ENCODE measurements at regions not wholly inside any gene's neighbourhood (a gene's known extent, or its start where the extent isn't known, plus 50 kb on each side); places are given as distances from the start of the nearest gene placed in this dataset.
"Not testable (repeated sequence)": the region's sequence is repeated elsewhere in the genome, so short reads cannot be mapped to it uniquely, and the experiment has no call there.

DNA sequence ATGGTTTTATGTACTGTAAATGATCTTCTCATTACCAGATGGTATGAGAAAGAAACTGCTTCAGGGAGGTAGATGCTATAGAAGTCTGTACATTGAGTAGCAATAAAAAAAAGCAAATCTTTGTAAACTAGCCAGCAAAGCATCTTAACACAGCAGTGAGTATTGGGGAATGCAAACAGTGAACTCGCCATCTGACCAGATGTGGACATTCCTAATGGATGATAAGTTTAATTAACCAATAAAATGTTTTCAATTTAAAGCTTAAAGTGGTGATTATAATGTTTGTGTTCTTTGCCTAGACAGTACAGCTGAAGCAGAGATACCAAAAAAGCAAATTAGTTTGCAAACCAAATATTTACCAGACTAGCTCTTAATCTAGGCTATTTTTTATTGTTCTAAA is 1144.2 kb downstream of the FAT4 start:
- intact Hi-C loops (cut with DNase I): no loop called here
- no peak for DNase-seq (ENCODE audit: low spot score)
- no peak for ATAC-seq

DNA sequence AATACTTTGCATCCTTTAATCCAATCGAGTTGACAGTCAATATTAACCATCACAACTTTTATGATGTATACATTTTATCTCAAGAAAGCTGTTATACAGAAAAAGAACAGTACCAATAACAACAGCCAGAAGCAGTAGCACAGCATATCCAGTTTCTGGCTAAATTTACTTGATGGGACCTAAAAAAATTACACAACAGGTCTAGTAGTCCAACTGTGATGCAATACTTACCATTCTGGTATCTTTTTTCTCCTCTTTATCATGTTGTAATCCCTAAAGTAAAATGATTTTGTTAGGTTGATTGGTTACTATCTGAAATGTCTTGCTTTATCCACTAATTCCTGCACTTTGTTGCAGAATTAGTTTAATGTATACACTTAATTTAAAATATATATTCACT is 1150.6 kb downstream of the FAT4 start:
- DNase-seq (ENCODE audit: low spot score): no peak
- ATAC-seq: no peak
- intact Hi-C loops (cut with DNase I): no loop called here

DNA sequence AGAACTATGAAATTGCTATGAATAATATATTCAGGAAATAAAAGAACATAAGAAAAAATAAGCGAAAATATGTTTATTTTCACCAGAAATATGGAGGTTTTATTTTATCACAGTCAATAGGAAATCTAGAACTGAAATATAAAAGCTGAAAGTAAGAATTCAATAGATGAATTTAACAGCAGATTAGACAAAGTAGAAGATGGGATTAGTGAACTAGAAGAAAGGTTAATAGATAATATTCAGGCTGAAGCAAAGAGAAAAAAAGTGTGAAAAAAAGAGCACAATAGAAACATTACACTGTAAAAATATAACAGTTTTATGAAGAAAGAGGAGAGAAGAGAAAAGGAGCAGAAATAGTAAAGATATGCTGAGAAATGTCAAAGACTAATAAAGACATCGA is 1152.1 kb downstream of the FAT4 start:
- no peak for DNase-seq (ENCODE audit: low spot score)
- ATAC-seq: no peak
- intact Hi-C loops (cut with DNase I): no loop called here

DNA sequence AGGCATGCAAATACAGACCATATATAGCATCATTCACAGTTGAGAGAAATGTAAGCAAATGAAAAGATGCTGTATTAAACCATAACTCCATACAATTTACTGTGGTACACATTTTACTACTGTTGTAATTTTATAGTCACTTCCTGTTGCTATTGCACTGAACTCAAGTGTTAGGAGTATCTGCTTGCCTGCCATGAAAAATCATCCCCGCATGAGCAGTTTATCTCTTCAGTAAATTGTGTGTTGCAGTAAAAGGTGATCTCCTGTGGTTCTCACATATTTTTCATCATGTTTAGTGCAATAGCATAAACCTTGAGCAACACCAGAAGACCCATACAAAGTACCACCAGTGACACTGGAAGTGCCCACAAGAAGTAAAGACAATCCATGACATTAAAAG is 1153.4 kb downstream of the FAT4 start:
- intact Hi-C loops (cut with DNase I): no loop called here
- ATAC-seq (no peak), DNase-seq (ENCODE audit: low spot score) (no peak)

DNA sequence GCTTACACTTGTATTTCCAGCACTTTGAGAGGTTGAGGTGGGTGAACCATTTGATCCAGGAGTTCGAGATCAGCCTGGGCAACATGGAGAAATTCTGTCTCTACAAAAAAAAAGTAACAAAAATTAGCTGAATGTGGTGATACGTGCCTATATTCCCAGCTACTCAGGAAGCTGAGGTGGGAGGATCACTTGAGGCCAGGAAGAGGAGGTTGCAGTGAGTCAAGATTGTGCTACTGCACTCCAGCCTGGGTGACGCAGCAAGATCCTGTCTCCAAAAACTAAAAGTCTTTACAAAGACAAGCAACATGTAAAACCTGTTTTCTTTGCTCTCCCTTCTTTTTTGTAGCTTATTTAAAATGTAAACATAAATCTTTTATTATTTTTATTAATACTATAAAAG is 1156.1 kb downstream of the FAT4 start:
- no peak for DNase-seq (ENCODE audit: low spot score)
- intact Hi-C loops (cut with DNase I): no loop called here
- ATAC-seq: no peak

DNA sequence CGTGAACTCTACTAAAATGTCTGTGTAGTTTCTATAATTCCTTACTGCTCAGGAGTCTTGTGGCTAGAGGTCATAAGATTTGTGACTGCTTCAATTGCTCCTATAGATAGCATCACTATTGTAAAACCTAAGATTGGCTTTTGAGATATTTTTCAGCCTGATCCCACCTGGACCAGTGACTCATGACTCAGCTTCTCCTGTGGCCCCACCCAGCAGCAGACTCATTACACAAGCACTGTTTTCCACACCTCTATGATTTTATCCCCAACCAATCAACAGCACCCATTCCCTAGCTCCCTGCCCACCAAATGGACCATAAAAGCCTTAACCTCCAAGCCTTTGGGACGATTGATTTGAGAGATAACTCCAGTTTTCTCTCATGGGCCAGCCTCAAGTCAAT is 1157.0 kb upstream of the INTU start:
- DNase-seq (ENCODE audit: low spot score): no peak
- ATAC-seq: no peak
- intact Hi-C loops (cut with DNase I): no loop called here

DNA sequence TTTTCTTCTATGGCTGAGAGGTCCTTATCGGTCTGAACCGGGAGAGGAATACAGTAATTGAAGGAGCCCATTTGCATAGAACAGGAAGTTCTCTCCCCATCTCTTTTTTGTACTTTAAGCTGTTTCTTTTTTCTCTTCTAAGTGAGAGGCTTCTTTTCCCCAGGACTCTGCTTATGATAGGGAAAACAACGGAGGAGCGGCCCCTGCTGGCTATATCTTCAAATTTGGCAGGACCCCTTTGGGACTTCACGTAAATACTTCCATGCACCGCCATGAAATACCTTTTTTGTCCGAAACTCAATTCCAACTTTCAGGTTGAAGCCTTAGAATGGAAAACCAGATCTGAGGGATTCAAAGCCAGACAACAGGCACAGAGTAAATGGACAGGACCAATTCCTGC is 1153.0 kb upstream of the INTU start:
- intact Hi-C loops (cut with DNase I): no loop called here
- DNase-seq (ENCODE audit: low spot score) (no peak), ATAC-seq (no peak)

DNA sequence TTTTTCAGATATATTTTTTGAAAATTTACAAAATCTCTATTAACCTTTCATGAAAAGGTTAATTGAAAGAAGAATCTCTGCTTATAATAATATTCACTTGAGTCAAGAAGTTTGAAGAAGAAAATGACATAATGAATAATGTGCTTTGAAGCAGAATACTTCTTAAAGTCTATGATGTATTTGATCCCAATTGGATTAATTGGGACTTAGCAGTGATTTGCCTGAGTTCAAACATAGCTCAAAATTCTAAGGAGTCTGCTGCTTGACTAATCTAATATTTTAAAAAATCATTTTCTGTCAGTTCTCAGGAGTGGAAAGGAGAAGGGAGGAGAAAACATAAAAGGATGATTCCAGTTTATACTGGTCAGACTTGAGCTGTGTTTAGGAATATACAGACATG is 1150.4 kb upstream of the INTU start:
- no peak for DNase-seq (ENCODE audit: low spot score)
- intact Hi-C loops (cut with DNase I): no loop called here
- ATAC-seq: no peak

DNA sequence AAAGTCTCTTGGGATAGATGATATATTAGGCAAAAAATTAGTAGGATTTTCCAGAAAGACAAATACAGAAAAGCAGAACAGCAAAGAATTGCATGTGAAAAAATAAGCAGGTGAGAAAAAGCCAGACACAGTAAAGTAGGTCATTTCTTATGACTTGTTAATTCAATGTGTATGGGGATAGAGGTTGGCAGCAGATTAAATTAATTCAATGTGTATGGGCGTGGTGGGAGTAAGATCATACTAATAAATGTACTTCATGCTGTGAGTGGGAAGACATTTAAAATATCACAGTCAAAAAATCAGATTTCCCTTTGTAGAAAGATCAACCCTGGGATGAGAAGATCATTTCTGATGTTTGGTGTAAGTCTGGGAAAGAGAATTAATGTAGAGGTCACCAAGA is 1146.4 kb upstream of the INTU start:
- DNase-seq (ENCODE audit: low spot score) (no peak), ATAC-seq (no peak)
- intact Hi-C loops (cut with DNase I): no loop called here

DNA sequence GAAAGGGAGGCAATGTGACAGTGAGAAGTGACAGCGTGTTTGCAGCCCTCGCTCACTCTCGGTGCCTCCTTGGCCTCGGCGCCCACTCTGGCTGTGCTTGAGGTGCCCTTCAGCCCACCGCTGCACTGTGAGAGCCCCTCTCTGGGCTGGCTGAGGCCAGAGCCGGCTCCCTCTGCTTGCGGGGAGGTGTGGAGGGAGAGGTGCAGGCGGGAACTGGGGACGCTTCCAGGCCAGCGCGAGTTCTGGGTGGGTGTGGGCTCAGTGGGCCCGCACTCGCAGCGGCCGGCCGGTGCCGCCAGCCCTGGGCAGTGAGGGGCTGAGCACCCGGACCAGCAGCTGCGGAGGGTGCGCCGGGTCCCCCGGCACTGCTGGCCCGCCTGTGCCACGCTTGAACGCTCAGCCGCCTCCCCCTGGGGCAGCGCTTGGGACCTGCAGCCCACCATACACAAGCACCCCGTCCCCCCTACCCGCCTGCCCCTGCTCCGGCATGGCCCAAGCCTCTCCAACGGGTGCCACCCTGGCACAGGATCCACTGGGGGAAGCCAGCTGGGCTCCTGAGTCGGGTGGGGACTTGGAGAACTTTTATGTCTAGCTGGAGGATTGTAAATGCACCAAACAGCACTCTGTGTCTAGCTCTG is 1142.8 kb upstream of the INTU start:
- intact Hi-C loops (cut with DNase I): no loop called here
- no peak for ATAC-seq
- DNase-seq (ENCODE audit: low spot score): no peak

DNA sequence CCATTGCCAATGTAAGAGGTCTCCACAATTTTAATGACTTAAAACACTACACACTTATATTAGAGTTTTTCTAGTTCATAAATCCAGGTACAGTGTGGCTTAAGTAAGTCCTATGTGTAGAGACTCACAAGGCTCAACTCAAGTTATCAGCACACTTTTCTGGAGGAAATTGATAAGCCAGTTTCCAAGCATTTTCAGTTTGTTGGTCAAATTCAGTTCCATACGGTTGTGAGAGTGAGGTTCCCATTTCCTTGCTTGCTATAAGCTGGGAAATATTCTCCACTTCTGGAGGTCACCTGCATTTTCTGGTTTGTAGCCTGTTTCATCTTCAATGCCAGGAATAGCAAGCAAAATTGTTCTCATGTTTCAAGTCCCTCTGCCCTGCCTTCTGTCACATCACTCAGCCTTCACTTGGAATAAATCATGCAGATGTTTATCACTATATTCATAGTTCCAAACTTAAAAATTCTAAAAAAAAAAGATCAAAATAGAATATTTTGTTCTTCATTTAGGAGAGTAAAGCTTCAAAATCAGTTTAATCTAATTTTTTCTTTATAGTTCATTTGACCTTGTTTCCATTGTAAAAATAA is 1137.5 kb upstream of the INTU start:
- no peak for ATAC-seq
- DNase-seq (ENCODE audit: low spot score): no peak
- intact Hi-C loops (cut with DNase I): no loop called here

DNA sequence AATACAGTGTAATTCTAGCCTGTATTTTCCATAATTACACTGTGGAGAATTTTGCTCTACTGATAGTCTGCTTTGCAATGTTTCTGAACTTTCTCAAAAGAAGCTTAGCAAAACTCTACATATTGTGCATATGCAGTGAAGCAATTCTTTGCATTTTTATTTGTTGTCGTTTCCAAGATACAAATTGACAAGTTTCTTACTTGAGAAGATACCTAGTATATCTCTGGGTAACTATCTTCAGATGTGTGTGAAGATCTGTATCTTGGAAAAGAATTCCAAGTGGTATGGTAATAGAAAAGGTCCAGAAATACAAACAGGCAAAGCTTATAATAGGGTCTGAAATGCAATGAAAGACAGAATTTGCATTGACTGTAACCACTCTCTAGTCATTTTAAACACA is 1119.8 kb upstream of the INTU start:
- no peak for ATAC-seq
- DNase-seq (ENCODE audit: low spot score): no peak
- intact Hi-C loops (cut with DNase I): no loop called here

DNA sequence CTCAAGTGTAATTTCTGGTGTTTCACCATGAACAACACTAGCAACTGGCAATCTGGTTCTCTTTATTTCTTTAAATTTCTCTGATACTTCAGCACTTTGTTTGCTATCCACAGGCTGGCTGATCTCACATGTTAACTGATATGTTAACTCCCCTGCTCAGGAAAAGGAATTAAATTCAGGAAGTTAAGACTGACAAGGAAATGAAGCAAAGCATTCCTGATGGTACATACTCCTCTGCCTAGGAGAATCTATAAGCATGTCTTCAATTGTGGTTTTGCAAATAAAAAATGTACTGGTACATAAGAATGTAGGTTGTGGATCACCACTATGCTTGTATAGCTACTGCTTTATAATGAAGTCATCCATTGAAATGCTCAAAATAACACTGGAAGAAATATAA is 1119.2 kb upstream of the INTU start:
- intact Hi-C loops (cut with DNase I): no loop called here
- no peak for DNase-seq (ENCODE audit: low spot score)
- no peak for ATAC-seq

DNA sequence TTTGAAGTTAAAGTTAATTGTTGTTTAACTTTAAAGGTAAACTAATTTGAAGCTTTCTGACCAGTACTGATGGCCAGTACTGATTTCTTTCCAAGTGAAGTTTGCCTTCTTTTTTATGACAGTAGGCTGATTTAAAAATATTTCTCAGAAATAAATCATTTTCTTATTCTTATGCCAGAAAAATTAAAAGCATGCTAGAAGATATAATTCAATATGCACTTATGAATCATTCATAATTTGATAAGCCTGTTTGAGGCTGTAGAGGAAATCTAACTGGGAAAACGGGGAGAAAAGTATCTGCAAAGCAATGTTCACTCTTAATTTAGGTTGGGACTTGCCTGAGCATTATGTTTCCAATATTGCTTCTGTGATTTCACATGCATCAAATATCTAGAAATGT is 1112.0 kb upstream of the INTU start:
- DNase-seq (ENCODE audit: low spot score) (no peak), ATAC-seq (no peak)
- intact Hi-C loops (cut with DNase I): no loop called here

DNA sequence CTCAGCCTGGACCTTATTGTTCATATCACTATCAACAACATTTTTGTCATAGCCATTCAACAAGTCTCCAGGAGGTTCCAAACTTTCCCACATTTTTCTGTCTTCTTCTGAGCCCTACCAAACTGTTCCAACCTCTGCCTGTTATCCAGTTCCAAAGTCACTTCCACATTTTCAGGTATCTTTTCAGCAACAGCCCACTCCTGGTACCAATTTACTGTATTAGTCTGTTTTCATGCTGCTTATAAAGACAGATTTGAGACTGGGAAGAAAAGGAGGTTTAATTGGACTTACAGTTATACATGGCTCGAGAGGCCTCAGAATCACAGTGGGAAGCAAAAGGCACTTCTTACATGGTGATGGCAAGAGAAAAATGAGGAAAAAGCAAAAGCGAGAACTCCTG is 1107.4 kb upstream of the INTU start:
- intact Hi-C loops (cut with DNase I); ATAC-seq: not testable (repeated sequence)

DNA sequence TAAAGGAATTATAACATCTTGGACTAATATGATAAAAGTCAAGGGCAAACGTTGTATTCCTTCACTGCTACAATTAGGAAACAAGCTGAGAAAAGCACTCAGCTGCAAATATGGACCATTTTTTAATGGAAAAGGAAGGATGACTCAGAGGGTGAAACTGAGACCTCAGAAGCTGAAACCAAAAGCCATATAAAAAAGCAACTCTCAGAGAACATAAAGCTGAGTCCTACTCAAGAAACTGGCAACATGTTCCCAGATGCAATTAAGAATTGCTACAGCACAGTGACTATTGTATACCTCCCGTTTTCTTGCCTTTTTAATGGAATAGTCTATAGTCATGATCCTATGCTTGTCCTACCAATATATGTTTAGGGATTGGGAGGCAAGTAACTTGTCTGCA is 1106.4 kb upstream of the INTU start:
- DNase-seq (ENCODE audit: low spot score) (no peak), ATAC-seq (no peak)
- intact Hi-C loops (cut with DNase I): no loop called here

More for the DNA sequence above, 1107.4 kb upstream of the INTU start:
- DNase-seq (ENCODE audit: low spot score): not testable (repeated sequence)

DNA sequence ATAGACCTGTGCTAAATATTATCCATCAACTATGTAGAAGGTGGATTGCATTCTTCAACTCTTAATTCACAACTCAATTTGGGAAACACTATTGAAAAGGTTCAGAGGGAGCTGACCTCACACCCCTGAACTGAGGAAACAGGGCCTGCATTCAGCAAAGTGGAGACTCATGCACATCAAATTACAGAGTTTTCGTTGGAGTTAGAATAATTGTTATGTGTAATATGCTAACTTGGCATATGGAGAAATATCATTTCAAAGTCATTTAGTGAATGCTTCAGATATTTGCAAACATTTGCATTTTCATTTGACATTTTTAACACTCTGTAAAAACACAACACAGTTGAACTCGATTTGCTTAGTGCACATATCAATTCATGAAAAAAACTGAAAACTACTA is 1102.8 kb upstream of the INTU start:
- ATAC-seq (no peak), DNase-seq (ENCODE audit: low spot score) (no peak)
- intact Hi-C loops (cut with DNase I): no loop called here

DNA sequence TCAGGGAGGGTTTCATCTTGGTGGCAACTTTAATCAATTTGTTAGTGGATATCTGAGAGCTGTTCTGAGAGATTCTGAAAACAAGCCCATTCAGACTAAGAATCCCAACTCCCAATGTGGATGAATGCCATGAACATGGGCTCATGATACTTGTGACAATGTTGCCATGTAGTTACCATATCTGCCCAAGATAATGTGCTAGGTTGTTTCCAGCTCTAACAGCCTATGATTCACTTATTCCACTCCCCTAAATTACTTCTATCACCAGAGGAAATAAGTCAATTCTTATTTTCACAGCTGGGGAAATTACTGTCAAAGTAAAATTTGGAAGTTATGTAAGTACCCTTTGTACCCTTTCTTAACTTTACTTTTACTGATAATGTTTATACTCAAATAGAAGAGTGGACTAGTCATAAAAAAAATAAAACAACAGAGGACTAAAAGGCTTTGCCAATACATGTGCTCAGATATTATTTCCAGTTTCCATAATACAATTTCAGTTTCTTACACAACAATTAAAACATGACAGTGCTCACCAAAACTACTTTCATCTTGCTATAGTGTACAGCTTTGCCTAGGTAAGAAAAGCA is 1101.7 kb upstream of the INTU start:
- no peak for DNase-seq (ENCODE audit: low spot score)
- intact Hi-C loops (cut with DNase I): no loop called here
- peak; percentile 88 for ATAC-seq

DNA sequence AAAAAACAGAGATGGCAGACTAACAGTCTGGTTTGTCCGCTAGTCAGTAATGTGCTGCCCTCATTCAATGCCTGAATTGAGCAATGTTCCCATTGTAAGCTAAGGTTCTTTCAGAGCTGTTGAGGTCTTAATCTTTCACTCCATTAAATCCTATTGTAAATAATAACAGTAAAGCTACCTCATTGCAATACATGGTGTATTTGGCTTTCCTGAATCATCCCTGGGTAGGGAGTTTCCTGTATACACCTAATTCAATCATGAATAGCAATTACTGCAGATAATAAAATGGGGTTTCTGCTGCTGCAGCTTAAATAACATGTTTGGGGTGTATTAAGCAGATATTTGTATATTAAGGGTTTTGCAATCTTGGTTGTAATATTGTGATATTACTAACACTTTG is 1100.2 kb upstream of the INTU start:
- intact Hi-C loops (cut with DNase I): no loop called here
- DNase-seq (ENCODE audit: low spot score) (no peak), ATAC-seq (no peak)

DNA sequence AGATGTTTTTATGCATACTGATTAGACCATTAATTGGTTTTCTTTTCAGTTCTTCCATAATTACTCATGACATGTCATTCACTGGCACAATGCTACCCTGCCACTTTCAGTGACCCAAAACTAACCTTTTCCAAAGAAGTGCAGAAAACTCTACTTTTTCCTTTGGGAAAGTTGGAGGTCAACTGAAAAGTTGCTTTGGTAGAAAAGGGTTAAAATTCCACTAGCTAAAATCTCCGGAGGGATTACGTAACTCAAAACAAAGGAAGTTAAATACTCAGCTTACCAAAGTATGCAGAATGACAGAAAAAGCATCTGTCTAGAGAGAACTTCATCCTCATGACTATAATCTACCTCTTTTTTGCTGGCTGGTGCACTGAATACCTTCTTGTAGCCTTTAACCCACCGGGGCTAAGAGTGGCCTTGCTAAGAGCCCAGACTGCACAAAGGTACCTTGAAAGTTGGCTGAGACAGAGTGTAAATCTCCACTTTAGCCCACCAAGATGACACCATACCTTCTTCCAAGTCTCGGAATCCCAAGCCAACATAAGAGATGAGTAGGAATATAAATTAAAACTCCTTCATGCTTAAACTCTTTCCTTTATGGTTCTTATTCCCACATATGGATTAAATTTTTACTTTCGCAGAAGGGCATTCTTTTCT is 1099.5 kb upstream of the INTU start:
- no peak for DNase-seq (ENCODE audit: low spot score)
- no peak for ATAC-seq
- intact Hi-C loops (cut with DNase I): no loop called here

DNA sequence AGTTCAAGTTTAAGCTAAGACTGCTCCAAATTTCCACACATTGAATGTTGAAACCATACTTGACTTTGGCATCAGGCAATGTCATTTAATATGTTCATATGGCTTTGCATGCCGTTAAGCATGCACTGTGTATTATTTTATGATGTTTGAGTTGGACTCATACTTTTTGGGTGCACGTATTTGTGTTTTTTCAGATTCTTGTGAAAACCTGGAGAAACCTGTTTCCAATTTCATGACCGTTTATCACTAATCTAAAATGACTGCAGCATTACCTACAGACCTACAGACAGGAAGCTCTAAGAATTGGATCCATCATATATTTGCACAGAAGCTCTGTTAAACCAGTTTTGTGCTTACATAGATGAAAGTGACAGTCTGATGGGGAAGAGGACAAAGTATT is 1093.0 kb upstream of the INTU start:
- ATAC-seq: no peak
- no peak for DNase-seq (ENCODE audit: low spot score)
- intact Hi-C loops (cut with DNase I): no loop called here

Data from sciatic nerve (tissue), 2 donors.